Suppressor macrophage treated with lipopolysaccharide for 4 hours (primary cell): ENCODE measurements at regions not wholly inside any gene's neighbourhood (a gene's known extent, or its start where the extent isn't known, plus 50 kb on each side); places are given as distances from the start of the nearest gene placed in this dataset.
"Not testable (repeated sequence)": the region's sequence is repeated elsewhere in the genome, so short reads cannot be mapped to it uniquely, and the experiment has no call there.

Source experiments
- DNase-seq: peaks from one replicate; pipeline ENCODE4 v3.0.0-alpha.2; 2020

- DNase-seq, result no peak
These were observed 171.1 kb upstream of the SLC7A11 start for GRCh38 chr4:138413273-138413672.

DNA sequence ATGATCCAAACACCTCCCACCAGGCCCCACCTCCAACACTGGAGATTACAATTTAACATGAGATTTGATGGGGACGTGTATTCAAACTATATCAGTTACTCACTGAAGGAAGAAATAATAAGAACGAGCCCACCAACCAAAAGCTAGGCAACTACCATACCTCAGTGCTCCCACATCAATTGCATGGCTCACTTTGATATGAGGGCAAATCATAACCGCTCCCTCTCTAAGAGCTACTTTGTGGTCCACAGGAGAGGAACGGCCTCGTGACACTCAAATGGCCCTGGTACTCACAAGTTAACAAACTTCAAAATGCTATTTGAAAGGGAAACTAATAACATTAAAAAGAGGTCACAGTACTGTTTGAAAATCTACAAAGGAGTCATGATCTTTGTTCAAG is 170.7 kb upstream of the SLC7A11 start:
- no peak for DNase-seq

DNA sequence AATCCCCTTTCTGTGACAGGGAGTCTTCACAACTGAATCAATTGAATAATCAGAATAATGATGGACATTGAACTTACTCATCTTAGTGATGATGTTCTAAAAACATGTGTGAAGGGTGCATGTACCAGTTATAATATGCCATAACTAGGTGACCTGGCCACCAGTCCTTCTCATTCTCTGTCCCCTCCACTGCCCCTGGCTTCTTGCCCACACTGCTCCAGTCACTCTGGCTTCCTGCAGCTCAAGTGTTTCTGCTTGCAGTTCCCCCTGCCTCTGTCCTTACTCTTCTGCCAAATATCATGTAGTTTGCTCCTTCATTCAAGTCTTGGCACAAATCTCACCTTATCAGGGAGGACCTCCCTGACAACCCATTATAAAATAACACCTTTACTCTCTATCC is 168.1 kb upstream of the SLC7A11 start:
- DNase-seq, result no peak

DNA sequence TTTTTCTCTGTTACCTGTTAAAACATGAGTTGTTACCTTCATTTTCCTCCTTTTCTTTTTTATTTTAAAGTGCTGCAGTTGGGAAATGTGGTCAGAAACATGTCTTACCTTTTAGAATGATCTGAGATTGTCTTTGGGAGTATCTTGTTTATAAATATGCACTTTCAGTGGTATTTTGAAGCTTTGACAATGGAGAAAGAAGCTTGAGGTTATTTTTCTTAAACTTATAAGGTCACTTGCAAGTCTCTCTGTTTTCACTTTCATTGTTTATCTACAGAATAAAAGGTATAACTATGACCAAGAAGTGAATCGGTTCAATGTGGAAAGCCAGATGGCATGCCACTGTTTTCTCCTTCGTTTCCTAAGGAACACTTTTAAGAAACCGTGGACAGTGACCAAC is 167.5 kb upstream of the SLC7A11 start:
- DNase-seq, result no peak

DNA sequence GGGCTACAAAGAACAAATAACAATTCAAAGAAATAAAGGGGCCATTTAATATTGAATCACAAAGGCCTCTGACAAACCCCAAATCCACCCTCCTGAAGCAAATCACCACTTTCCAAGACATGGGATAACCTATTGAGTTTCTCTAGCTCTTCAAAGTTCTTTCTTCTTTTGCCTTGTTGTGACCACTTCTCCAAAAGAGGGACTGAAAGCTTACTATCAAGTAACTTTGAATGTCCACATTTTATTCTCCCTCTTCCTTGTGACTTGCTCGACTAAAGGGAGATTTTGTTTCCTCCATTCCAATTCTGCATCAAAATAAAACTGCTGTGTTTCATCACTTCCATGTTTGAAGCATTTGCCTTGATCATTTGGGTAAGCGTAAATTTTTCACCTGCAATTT is 166.6 kb upstream of the SLC7A11 start:
- peak; percentile 38 for DNase-seq

- DNase-seq, result no peak
These were observed 165.2 kb upstream of the SLC7A11 start for GRCh38 chr4:138407329-138407728.

- peak; percentile 61 for DNase-seq
These were observed 164.7 kb upstream of the SLC7A11 start for GRCh38 chr4:138406876-138407275.

DNA sequence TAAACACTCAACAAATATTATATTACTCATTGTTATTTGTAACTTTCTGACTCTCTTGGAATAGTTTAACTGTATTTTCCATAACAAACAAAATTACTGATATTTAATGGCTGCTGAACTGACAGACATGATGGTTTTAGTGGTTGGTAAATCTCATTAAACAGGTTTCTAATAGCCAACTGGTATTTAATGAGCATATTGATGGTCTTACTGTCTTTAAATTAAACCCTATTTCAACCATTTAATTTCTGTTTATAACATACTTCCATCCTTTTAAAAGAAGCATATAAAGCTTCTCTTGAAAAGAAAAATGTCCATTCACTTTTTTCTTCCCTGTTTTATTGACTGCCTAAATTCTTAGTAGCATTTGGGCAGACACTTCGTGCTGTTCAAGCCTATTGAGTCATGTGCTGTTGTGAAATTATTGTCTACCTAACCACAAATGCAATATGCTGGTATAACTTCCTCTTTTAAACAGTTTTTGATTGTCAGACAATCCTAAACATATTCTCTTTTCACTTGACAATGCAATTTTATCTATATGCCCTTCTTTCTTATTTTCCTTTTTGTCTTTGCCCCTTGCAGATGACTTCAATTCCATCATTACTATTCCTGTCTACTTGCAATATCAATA is 163.9 kb upstream of the SLC7A11 start:
- peak; percentile 94 for DNase-seq

- DNase-seq, result peak; percentile 31
These were observed 163.3 kb upstream of the SLC7A11 start for GRCh38 chr4:138405466-138405891.

GRCh38 chr4:138404801-138405200 is 162.7 kb upstream of the SLC7A11 start:
- DNase-seq, result no peak

DNA sequence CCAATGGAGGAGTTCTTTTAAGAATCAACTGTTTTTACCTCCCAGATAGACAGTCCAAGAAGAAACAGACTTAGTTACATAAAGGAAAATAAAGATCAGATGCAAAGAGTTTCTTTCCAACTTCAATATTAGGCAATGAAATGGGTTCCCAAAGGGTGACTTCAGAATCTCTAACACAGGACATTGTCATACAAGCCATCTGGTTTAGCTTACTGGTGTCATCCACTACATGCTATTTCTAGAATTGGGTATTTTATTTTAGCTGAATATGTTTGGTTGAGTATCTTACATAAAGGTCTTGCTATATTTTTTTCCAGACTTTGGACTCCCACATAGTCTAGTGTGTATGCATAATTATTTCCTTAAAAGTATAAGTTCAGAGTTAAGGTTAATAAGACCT is 162.1 kb upstream of the SLC7A11 start:
- peak; percentile 44 for DNase-seq

- no peak for DNase-seq
These were observed 159.2 kb upstream of the SLC7A11 start for GRCh38 chr4:138401334-138401733.

DNA sequence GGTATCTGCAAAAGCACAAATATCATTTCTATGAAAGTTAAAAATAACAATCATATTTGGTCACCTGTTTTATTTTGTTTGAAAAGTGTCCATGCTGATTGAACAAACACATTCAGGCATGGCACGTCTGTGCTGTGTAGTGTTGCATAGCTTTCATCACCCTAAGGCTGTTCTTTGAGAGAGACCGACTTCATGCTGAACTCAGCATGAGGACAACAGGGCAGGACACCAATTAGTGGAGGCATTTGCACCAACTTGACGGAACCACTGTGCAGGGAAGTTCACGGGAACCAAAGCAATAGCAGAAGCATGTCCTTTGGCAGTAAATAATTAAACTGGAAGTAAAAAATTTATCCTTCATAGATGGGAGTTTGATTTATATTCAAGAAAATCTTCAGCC is 158.4 kb upstream of the SLC7A11 start:
- no peak for DNase-seq

GRCh38 chr4:138400066-138400465 is 157.9 kb upstream of the SLC7A11 start:
- DNase-seq, result no peak

DNA sequence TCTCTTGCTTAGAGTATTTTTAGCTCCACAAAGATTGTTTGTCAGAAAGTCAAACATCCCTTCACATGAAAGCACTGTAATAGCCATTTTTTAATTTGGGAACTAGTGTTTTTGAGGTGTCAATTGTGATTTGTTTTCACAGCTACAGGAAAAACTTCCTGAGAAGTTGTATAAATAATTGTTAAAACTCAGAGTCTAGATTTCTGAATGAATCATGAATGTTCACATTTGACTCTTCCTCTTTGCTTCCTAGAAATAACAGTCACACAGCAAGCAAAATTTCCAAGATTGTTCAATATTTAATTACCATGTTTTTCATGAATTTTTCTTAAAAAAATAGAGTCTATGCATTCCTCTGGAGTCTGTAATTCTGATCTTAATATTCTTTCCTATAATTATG is 156.9 kb upstream of the SLC7A11 start:
- peak; percentile 73 for DNase-seq

- peak; percentile 47 for DNase-seq
These were observed 156.2 kb upstream of the SLC7A11 start for GRCh38 chr4:138398322-138398721.

DNA sequence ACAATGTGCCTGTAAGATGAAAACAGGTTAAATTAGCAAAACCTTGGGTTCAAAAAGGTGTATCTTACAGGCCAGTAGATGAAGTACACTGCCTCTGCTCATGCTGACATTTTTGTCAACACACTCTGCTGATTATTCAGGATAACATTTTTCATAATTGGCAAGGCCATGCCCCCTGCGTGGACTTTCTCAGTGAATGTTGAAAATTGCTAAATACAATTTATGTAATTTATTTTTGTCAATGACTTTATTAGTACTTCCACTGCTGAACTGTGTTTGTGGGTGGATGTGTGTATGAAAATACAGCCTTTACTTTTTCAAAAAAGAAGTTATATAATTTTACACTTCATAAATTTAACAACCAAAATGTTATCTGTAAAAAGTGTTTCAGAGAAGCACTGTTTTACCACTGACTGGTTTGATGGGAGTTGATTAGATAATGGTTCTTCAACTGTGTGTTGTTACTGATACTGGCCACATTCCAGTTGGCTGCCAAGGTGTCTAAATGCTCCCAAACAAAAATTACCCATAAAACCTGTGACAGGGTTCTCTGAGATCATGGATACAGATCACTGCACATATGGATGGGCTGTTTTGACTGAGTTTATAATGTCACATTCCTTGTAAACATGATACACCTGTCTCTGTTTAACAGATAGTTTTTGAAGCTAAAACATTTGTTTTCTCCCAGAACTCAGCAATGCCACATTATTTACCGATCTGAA is 151.9 kb upstream of the SLC7A11 start:
- DNase-seq, result no peak

DNA sequence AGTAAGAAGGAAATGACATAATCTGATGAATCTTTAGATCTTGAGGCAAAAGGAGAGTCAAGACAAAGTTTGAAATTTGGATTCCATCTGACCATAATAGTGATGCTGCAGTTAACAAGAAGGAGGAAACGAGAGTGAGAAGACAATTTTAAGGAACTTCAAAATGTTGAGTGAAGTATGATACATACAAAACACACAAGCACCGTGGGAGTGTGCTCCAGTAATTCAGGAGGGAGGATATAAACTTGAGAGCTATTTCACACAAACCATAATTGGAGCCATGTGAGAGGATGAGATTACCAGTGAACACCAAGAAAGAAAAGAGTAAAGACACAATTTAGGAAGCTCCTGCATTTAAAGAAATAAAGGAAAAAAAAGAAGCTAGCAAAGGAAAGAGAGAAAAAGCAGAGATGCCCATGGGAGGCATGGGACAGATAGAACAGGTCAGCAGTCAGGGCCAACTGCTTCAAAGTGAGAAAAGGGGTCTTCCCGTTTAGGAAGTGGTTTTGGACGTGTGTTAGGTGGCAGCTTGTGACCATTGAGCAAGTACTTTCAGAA is 150.7 kb upstream of the SLC7A11 start:
- DNase-seq, result peak; percentile 92

DNA sequence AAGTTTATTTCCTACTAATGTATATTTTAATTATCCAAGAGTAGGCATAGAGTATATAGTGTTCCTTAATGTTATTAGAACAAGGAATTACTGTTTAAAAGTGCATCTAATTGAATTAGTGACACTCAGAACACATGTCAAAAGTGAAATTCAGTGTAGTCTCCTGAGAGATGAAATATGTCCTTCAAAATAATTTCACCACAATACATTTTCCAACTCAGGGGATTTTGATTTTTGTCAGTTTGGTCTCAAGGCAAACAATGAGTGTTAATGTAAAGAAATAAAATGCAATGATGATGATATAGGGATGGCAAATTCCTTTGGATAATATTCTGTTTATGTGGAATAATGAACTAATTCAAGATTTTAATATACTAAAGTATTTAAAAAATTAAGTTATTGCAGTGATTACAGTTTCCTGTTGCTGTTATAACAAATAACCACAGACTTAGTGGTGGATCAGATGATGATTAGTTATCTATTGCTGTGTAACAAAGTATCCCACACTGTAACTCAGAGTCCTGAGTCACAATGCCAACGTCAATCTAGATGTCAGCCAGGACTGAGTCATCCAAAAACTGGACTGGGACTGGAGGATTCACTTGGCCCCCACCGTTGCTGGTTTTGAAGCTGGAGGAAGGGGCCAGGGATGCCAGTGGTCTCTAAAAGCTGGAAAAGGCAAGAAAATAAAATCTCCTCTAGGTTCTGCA is 148.0 kb upstream of the SLC7A11 start:
- peak; percentile 86 for DNase-seq

- DNase-seq, result no peak
These were observed 132.8 kb upstream of the SLC7A11 start for GRCh38 chr4:138374947-138375346.

DNA sequence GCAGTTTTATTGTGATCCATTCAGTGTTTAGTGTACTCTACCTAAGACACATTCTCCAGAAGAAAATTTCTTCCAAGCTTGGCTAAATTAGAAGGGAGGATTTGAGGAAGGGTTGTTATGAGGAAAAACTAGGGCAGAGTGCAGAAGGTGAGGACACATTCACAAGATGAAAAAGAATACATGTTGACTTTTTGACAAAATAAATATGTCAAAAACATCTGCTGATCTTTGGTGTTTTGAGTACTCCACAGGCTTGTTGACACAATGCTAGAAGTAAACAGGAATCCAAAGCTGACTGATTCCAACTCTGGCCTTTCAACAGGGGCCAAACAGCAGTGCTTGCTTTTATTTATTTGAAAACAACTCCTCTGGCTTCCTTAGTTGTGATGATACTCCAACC is 125.8 kb upstream of the SLC7A11 start:
- no peak for DNase-seq

- not testable (repeated sequence) for DNase-seq
These were observed 110.3 kb upstream of the SLC7A11 start for GRCh38 chr4:138352446-138352845.

DNA sequence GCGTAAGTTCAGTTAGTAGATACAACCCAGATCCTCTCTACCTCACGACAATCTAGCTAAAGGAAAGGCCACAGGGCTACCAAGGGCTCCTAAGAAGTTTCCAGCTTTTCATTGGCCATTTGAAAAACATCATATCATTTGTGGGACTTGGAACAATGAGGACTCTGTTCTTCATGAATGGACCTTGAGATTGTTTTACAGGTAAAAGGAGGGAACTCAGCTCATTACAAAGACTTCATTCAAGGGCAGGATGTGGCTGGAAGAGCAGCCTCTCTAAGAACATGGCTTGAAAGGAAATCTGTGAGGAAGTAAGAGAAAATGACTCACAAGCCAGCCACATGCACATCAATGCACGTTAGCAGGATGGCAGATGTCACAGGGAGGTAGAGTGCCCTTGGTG is 105.9 kb upstream of the SLC7A11 start:
- peak; percentile 41 for DNase-seq

- DNase-seq, result no peak
These were observed 105.4 kb upstream of the SLC7A11 start for GRCh38 chr4:138347561-138347960.
